ENCODE measurements at regions not wholly inside any gene's neighbourhood (a gene's known extent, or its start where the extent isn't known, plus 50 kb on each side); places are given as distances from the start of the nearest gene placed in this dataset.

GRCh38 chr21:32143241-32143939, 135.5 kb downstream of the MIS18A start:
- FAIRE-seq (no peak), ATAC-seq (no peak), DNase-seq (ENCODE audit: low read depth, low spot score) (no peak)
- Histone ChIP-seq H3K4me3 (no peak overlapping the region), H2AFZ (ENCODE audit: control insufficient read depth, low read depth, low read length) (no peak overlapping the region), H3K27ac (ENCODE audit: control insufficient read depth, insufficient read depth) (no peak overlapping the region), H3K36me3 (ENCODE audit: control insufficient read depth in 2 of 2, insufficient read depth in 2 of 2, low read length in 1 of 2) (no peaks in the 10 kb centered on the region), H3K27me3 (replicated peaks in 1 of 2; ENCODE audit: control insufficient read depth in 2 of 2, insufficient read depth in 2 of 2, low read length in 1 of 2) (no peaks in the 10 kb centered on the region), H4K20me1 (ENCODE audit: control insufficient read depth, insufficient read depth) (no peaks in the 10 kb centered on the region), H3K9me3 (replicated peaks; ENCODE audit: control insufficient read depth, insufficient read depth, low read length) (no peaks in the 10 kb centered on the region), H3K9ac (ENCODE audit: control insufficient read depth, insufficient read depth, low read length) (no peak overlapping the region), H3K4me2 (ENCODE audit: control insufficient read depth, insufficient read depth) (no peak overlapping the region), H3K4me1 (ENCODE audit: control insufficient read depth, insufficient read depth, low read length) (no peaks in the 10 kb centered on the region), H3K79me2 (ENCODE audit: control insufficient read depth, insufficient read depth, low read length) (no peaks in the 10 kb centered on the region)
- POLR2A ChIA-PET, result no interaction called here
- TF ChIP-seq CBX3 (IDR thresholded peaks at IDR 0.05; ENCODE audit: borderline replicate concordance, low read depth), result no peak
- TF ChIP-seq RB1 (IDR thresholded peaks at IDR 0.05; ENCODE audit: borderline replicate concordance), result no peak
- no peak for TF ChIP-seq ATF3 (IDR thresholded peaks at IDR 0.05; ENCODE audit: borderline replicate concordance, extremely low read depth, low read depth, low read length)
- TF ChIP-seq MEF2A (IDR thresholded peaks at IDR 0.05; ENCODE audit: insufficient read depth, low read depth, low read length), result no peak
- no peak for TF ChIP-seq NKRF (conservative IDR thresholded peaks at IDR 0.05)
- no peak for TF ChIP-seq IRF3 (IDR thresholded peaks at IDR 0.05)
- no peak for TF ChIP-seq EP300 (IDR thresholded peaks at IDR 0.05; ENCODE audit: borderline replicate concordance in 1 of 2, control insufficient read depth in 1 of 2, low read depth in 2 of 2, low read length in 2 of 2)
- TF ChIP-seq PML (IDR thresholded peaks at IDR 0.05; ENCODE audit: low read length), result no peak
- no peak for TF ChIP-seq PRDM15 (CRISPR knock-in tag; IDR thresholded peaks at IDR 0.05)
- TF ChIP-seq GATAD2B (conservative IDR thresholded peaks at IDR 0.05; ENCODE audit: low read depth), result no peak
- no peak for TF ChIP-seq SREBF2 (IDR thresholded peaks at IDR 0.05; ENCODE audit: low read length)
- no peak for TF ChIP-seq HDAC2 (IDR thresholded peaks at IDR 0.05)
- BruUV-seq (replicated peaks), result no TSS peak
- SMC1A ChIA-PET (ENCODE audit: uncharacterized antibody, unreplicated experiment), result no interaction called here
- in situ Hi-C loops (cut with MboI), result no loop called here
- WGBS (ENCODE audit: insufficient coverage, insufficient replicate concordance, low lambda C conversion rate, missing lambda C conversion rate), result 59% methylated on average over 13 of the region's 13 CpGs
- CTCF ChIA-PET, result interaction anchor here (0.8 kb wide), 1 partner anchor 115 kb away, joined by 4 read pairs; no protein-coding TSS in a partner anchor
- RAD21 ChIA-PET (ENCODE audit: unreplicated experiment), result no interaction called here
- intact Hi-C loops (cut with micrococcal nuclease; ENCODE audit: unreplicated experiment), result no loop called here
